Kidney (tissue), 13 donors: ENCODE measurements at regions not wholly inside any gene's neighbourhood (a gene's known extent, or its start where the extent isn't known, plus 50 kb on each side); places are given as distances from the start of the nearest gene placed in this dataset.

ENCODE experiments used
- DNase-seq, 5 donors: peaks; one replicate each; pipeline ENCODE4 v3.0.0-alpha.2; 2013 to 2020
- FAIRE-seq: peaks from 2 replicates; lab custom pipeline; 2012; peaks lifted over from hg19 to GRCh38; lab: Jason Lieb, UNC
- H3K27ac ChIP-seq, 2 donors: one replicate each; pipeline ENCODE4 v1.7.0; 2013; ENCODE audit warnings: low read depth in 2 of 2, low read length in 2 of 2, inconsistent platforms in 1 of 2
- H3K27me3 ChIP-seq: one replicate; pipeline ENCODE4 v1.7.1; 2013; ENCODE audit warnings: low read length, inconsistent platforms; ENCODE audit not compliant: control insufficient read depth, insufficient read depth
- H3K36me3 ChIP-seq, 3 donors: one replicate each; pipeline versions ENCODE4 v1.7.0 to v1.7.1; 2013; ENCODE audit warnings: low read length in 3 of 3, control low read depth in 1 of 3, inconsistent platforms in 1 of 3; ENCODE audit not compliant: insufficient read depth in 3 of 3, control insufficient read depth in 2 of 3
- H3K4me1 ChIP-seq, 3 donors: one replicate each; pipeline versions ENCODE4 v1.7.0 to v1.7.1; 2013; ENCODE audit warnings: low read length in 3 of 3, inconsistent platforms in 1 of 3, low read depth in 1 of 3; ENCODE audit not compliant: control insufficient read depth in 2 of 3, insufficient read depth in 2 of 3
- H3K4me3 ChIP-seq, 3 donors: one replicate each; pipeline versions ENCODE4 v1.7.0 to v1.8.1; 2013; ENCODE audit warnings: low read length in 3 of 3, control low read depth in 1 of 3, inconsistent platforms in 1 of 3
- H3K9ac ChIP-seq, 3 donors: one replicate each; pipeline versions ENCODE4 v1.7.0 to v1.7.1; 2013; ENCODE audit warnings: low read length in 3 of 3, control low read depth in 1 of 3, inconsistent platforms in 1 of 3
- H3K9me3 ChIP-seq, 3 donors: one replicate each; pipeline versions ENCODE4 v1.7.0 to v1.7.1; 2013; ENCODE audit warnings: low read length in 3 of 3, control low read depth in 1 of 3, inconsistent platforms in 1 of 3; ENCODE audit not compliant: control insufficient read depth in 2 of 3, insufficient read depth in 1 of 3
- CTCF ChIP-seq: IDR thresholded peaks from 3 replicates; pipeline ENCODE4 v1.5.1; 2012; ENCODE audit warnings: mild to moderate bottlenecking, moderate library complexity, borderline replicate concordance; ENCODE audit not compliant: insufficient read depth; ENCODE audit errors: extremely low read depth
- intact Hi-C: fragments of 100-400 bp; cut with DNase I; formaldehyde crosslinking; loops from one replicate; pipeline ENCODE4 v1.11.1; 2022
- donor health status: control.
- donor health status: control.
- donor health status: control.
- donor health status: control.
- donor health status: control.
- donor health status: DM: yes; HTN: yes; CAD: no.
- donor health status: Normal renal cell carcinoma (clear cell type).

- Histone ChIP-seq H3K9me3 (no peaks in the 10 kb centered on the region), H3K4me3 (peak overlapping the region in 2 of 3 donors; percentile 40 to 44), H3K27ac (no peak overlapping the region), H3K36me3 (no peaks in the 10 kb centered on the region), H3K9ac (no peak overlapping the region), H3K27me3 (no peaks in the 10 kb centered on the region), H3K4me1 (no peaks in the 10 kb centered on the region)
- DNase-seq (no peak), FAIRE-seq (no peak)
- intact Hi-C loops, result no loop called here
- no peak for TF ChIP-seq CTCF
Measured at GRCh38 chr14:54220704-54221431, 175.9 kb upstream of the CDKN3 start.

GRCh38 chr14:54221432-54221803 is 175.4 kb upstream of the CDKN3 start:
- no peak overlapping the region for H3K4me3 ChIP-seq
- intact Hi-C loops, result no loop called here
- no peak for TF ChIP-seq CTCF
- no peaks in the 10 kb centered on the region for H3K27me3 ChIP-seq
- H3K27ac ChIP-seq, result no peak overlapping the region
- H3K9me3 ChIP-seq, result no peaks in the 10 kb centered on the region
- no peak overlapping the region for H3K9ac ChIP-seq
- FAIRE-seq, result no peak
- H3K36me3 ChIP-seq, result no peaks in the 10 kb centered on the region
- no peaks in the 10 kb centered on the region for H3K4me1 ChIP-seq
- peak in 1 of 5 donors; percentile 11 for DNase-seq

GRCh38 chr14:54221971-54222370 is 174.8 kb upstream of the CDKN3 start:
- H3K27me3 ChIP-seq, result no peaks in the 10 kb centered on the region
- H3K36me3 ChIP-seq, result no peaks in the 10 kb centered on the region
- H3K4me3 ChIP-seq, result no peak overlapping the region
- no peak for TF ChIP-seq CTCF
- peak in 2 of 5 donors; percentile 21 to 48 for DNase-seq
- FAIRE-seq, result no peak
- H3K27ac ChIP-seq, result no peak overlapping the region
- H3K9ac ChIP-seq, result no peak overlapping the region
- H3K4me1 ChIP-seq, result no peaks in the 10 kb centered on the region
- no peaks in the 10 kb centered on the region for H3K9me3 ChIP-seq
- intact Hi-C loops, result no loop called here
